IMR-90 (cell line): ENCODE measurements at regions not wholly inside any gene's neighbourhood (a gene's known extent, or its start where the extent isn't known, plus 50 kb on each side); places are given as distances from the start of the nearest gene placed in this dataset.

Source experiments
- ATAC-seq: fragments of 200-7000 bp; cut with Tn5 transposase; 2 replicates; pipeline ENCODE4 v1.9.1; 2020; ENCODE audit warnings: low read depth, mild to moderate bottlenecking, moderate library complexity
- BruUV-seq: library from RNA; stranded (reverse); fragments of 400-500 nt; replicated peaks from 2 replicates; lab custom pipeline; 2021; lab: Mats Ljungman, UMichigan
- CTCF ChIA-PET: fragments of 300-600 bp; formaldehyde crosslinking; extraction: SDS; loops from one replicate; lab custom pipeline; 2021; ENCODE audit warnings: antibody characterized with exemption; lab: Yijun Ruan, JAX
- POLR2A ChIA-PET: fragments of 300-600 bp; sonication (Branson Sonifier 250); formaldehyde crosslinking; loops from one replicate; lab custom pipeline; 2022; ENCODE audit warnings: antibody characterized with exemption; ENCODE audit not compliant: unreplicated experiment; lab: Charles Lee
- DNase-seq: peaks from one replicate; pipeline ENCODE4 v3.0.0; 2013
- H2AFZ ChIP-seq: replicated peaks from 2 replicates; pipeline ENCODE3; 2013; ENCODE audit warnings: low read length, mild to moderate bottlenecking; ENCODE audit not compliant: poor library complexity
- H2AK5ac ChIP-seq: 2 replicates; pipeline ENCODE4 v1.6.1; 2013; ENCODE audit warnings: low read depth, low read length, inconsistent platforms
- H2AK9ac ChIP-seq: replicated peaks from 2 replicates; pipeline ENCODE3; 2013; ENCODE audit warnings: mild to moderate bottlenecking, low read depth, low read length, moderate library complexity; ENCODE audit not compliant: poor library complexity
- H2BK120ac ChIP-seq: 2 replicates; pipeline ENCODE4 v1.6.1; 2013; ENCODE audit warnings: low read depth, low read length, inconsistent platforms
- H2BK15ac ChIP-seq: 3 replicates; pipeline ENCODE4 v1.6.1; 2013; ENCODE audit warnings: low read depth, low read length, inconsistent platforms
- H2BK20ac ChIP-seq: 2 replicates; pipeline ENCODE4 v1.6.1; 2013; ENCODE audit warnings: low read depth, mild to moderate bottlenecking, inconsistent platforms, low read length, moderate library complexity
- H2BK5ac ChIP-seq: 2 replicates; pipeline ENCODE4 v1.6.1; 2013; ENCODE audit warnings: mild to moderate bottlenecking, low read depth, low read length, inconsistent platforms; ENCODE audit not compliant: poor library complexity, severe bottlenecking
- H3K14ac ChIP-seq: replicated peaks from 2 replicates; pipeline ENCODE4 v1.6.1; 2013; ENCODE audit warnings: low read depth, low read length, inconsistent platforms
- H3K18ac ChIP-seq: 2 replicates; pipeline ENCODE4 v1.6.1; 2013; ENCODE audit warnings: low read depth, low read length, control low read depth
- H3K23ac ChIP-seq: 2 replicates; pipeline ENCODE4 v1.6.1; 2013; ENCODE audit warnings: low read depth, low read length, inconsistent platforms
- H3K27ac ChIP-seq: 2 replicates; pipeline ENCODE4 v1.5.1; 2013; ENCODE audit warnings: mild to moderate bottlenecking, control low read depth, low read length; ENCODE audit not compliant: insufficient read depth
- H3K27me3 ChIP-seq: 2 replicates; pipeline ENCODE4 v1.6.1; 2013; ENCODE audit warnings: low read length; ENCODE audit not compliant: control insufficient read depth, insufficient read depth
- H3K36me3 ChIP-seq: 2 replicates; pipeline ENCODE4 v1.6.1; 2013; ENCODE audit warnings: low read length, mixed read lengths; ENCODE audit not compliant: control insufficient read depth, insufficient read depth
- H3K4ac ChIP-seq: 2 replicates; pipeline ENCODE4 v1.6.1; 2013; ENCODE audit warnings: low read depth, low read length, inconsistent platforms
- H3K4me1 ChIP-seq: 2 replicates; pipeline ENCODE4 v1.6.1; 2013; ENCODE audit warnings: low read length, mixed read lengths; ENCODE audit not compliant: control insufficient read depth, insufficient read depth
- H3K4me2 ChIP-seq: 2 replicates; pipeline ENCODE4 v1.6.1; 2013; ENCODE audit warnings: low read depth, mild to moderate bottlenecking, control low read depth, low read length, moderate library complexity
- H3K4me3 ChIP-seq: 2 replicates; pipeline ENCODE4 v1.5.1; 2013; ENCODE audit warnings: low read depth, mild to moderate bottlenecking, control low read depth, low read length, moderate library complexity; ENCODE audit not compliant: insufficient read depth
- H3K56ac ChIP-seq: 2 replicates; pipeline ENCODE4 v1.6.1; 2013; ENCODE audit warnings: low read length, inconsistent platforms; ENCODE audit not compliant: insufficient read depth; ENCODE audit errors: extremely low read depth
- H3K79me1 ChIP-seq, 2 experiments: 2 replicates each; pipeline ENCODE4 v1.6.1; 2013; ENCODE audit warnings: low read length in 2 of 2, inconsistent platforms in 1 of 2, low read depth in 1 of 2
- H3K9ac ChIP-seq: 2 replicates; pipeline ENCODE4 v1.6.1; 2013; ENCODE audit warnings: low read depth, low read length, control low read depth
- H3K9me1 ChIP-seq: 2 replicates; pipeline ENCODE4 v1.6.1; 2013; ENCODE audit warnings: low read length, inconsistent platforms; ENCODE audit not compliant: insufficient read depth
- H3K9me3 ChIP-seq: 2 replicates; pipeline ENCODE4 v1.6.1; 2013; ENCODE audit warnings: low read length; ENCODE audit not compliant: control insufficient read depth, insufficient read depth
- H4K20me1 ChIP-seq: 2 replicates; pipeline ENCODE4 v1.6.1; 2013; ENCODE audit warnings: low read length, inconsistent platforms; ENCODE audit not compliant: insufficient read depth
- H4K5ac ChIP-seq: 2 replicates; pipeline ENCODE4 v1.6.1; 2013; ENCODE audit warnings: mild to moderate bottlenecking, low read depth, low read length, control low read depth
- H4K8ac ChIP-seq, 2 experiments: 2 replicates each; pipeline ENCODE4 v1.6.1; 2013; ENCODE audit warnings: low read depth in 2 of 2, low read length in 2 of 2, control low read depth in 1 of 2, inconsistent platforms in 1 of 2
- H4K91ac ChIP-seq: 2 replicates; pipeline ENCODE4 v1.6.1; 2013; ENCODE audit warnings: low read depth, low read length, inconsistent platforms; ENCODE audit not compliant: insufficient read depth
- ELK1 ChIP-seq: fragments of 150-350 bp; IDR thresholded peaks from 2 replicates; pipeline ENCODE4 v1.6.1; 2016; ENCODE audit warnings: low read depth, mild to moderate bottlenecking, low read length, moderate library complexity, borderline replicate concordance
- RCOR1 ChIP-seq: IDR thresholded peaks from 2 replicates; pipeline ENCODE4 v1.6.1; 2012; ENCODE audit warnings: mild to moderate bottlenecking, low read length, improper control_type of control experiment; ENCODE audit not compliant: insufficient replicate concordance
- USF2 ChIP-seq: fragments of 150-350 bp; IDR thresholded peaks from 2 replicates; pipeline ENCODE4 v1.6.1; 2017; ENCODE audit warnings: mild to moderate bottlenecking, antibody characterized with exemption, low read length, low read depth
- WGBS, 2 experiments: methylation state at CpG; one replicate each; pipeline versions ENCODE4 v1.1.5 to v1.1.7; 2013; ENCODE audit warnings: missing lambda C conversion rate in 2 of 2; ENCODE audit not compliant: insufficient read length in 1 of 2; ENCODE audit errors: extremely low coverage in 2 of 2; 5-methylcytosine and 5-hydroxymethylcytosine counted together
- dilution Hi-C: fragments of 300-500 bp; cut with HindIII; formaldehyde crosslinking; loops from one replicate; pipeline ENCODE4 v1.14.3; 2018; ENCODE audit warnings: low sequenced_read_pairs; ENCODE audit not compliant: unreplicated experiment
- in situ Hi-C: fragments of 300-500 bp; cut with MboI; formaldehyde crosslinking; loops from 3 replicates; pipeline ENCODE4 v1.14.3; 2019; ENCODE audit warnings: low sequenced_read_pairs, inconsistent platforms, mixed read lengths
- intact Hi-C: fragments of 100-400 bp; cut with micrococcal nuclease; formaldehyde crosslinking; loops from 2 replicates; pipeline ENCODE4 v1.10.0; 2022

DNA sequence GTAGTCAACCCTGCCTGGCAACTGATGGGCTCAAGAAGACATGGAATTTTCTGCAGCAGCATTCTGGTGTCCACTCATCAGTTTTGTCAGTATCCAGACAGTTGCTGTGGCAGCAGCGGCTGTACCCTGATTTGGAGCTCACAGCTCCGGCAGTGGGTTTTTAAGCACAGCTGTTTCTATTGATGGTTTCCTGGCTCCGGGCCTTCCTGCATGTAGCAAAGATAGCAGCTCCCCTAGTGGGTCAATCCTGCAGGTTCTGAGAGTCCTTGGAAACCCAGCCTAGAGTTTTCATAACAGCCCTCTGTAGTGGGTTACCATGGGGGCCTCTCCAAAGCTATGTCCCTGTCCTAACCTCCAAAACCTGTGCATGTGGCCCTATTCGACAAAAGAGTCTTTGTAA, 84.0 kb upstream of the ATP6AP2 start:
- Histone ChIP-seq H3K4ac (no peak overlapping the region), H4K91ac (no peak overlapping the region), H3K18ac (no peak overlapping the region), H3K14ac (no peak overlapping the region), H3K36me3 (no peaks in the 10 kb centered on the region), H3K79me1 (no peaks in the 10 kb centered on the region), H2AK5ac (no peak overlapping the region), H3K27ac (no peak overlapping the region), H3K9me1 (no peaks in the 10 kb centered on the region), H2AFZ (no peak overlapping the region), H3K23ac (no peak overlapping the region), H4K8ac (no peak overlapping the region), H3K27me3 (peaks cover 25% of the 10 kb centered on the region), H4K20me1 (no peaks in the 10 kb centered on the region), H3K4me3 (no peak overlapping the region), H4K5ac (no peak overlapping the region), H2BK15ac (no peak overlapping the region), H2BK5ac (no peak overlapping the region), H2AK9ac (no peak overlapping the region), H3K56ac (no peak overlapping the region), H3K4me1 (no peaks in the 10 kb centered on the region), H2BK20ac (no peak overlapping the region), H3K4me2 (no peak overlapping the region), H3K9ac (no peak overlapping the region), H2BK120ac (no peak overlapping the region), H3K9me3 (peaks cover 4% of the 10 kb centered on the region)
- POLR2A ChIA-PET, result no interaction called here
- ATAC-seq (peak; percentile 27; the same call in 1 of the 2 replicates), DNase-seq (peak; percentile 29)
- TF ChIP-seq ELK1 (no peak), RCOR1 (no peak), USF2 (no peak)
- in situ Hi-C loops (no loop called here), intact Hi-C loops (no loop called here), dilution Hi-C loops (no loop called here)
- 57% methylated on average over 1 of the region's 4 CpGs; no CpG with 5 or more reads in 1 of the 2 experiments for WGBS, 2 experiments
- CTCF ChIA-PET, result no interaction called here
- no TSS peak for BruUV-seq
